Inflammatory macrophage treated with lipopolysaccharide for 1 hour (primary cell): ENCODE measurements at regions not wholly inside any gene's neighbourhood (a gene's known extent, or its start where the extent isn't known, plus 50 kb on each side); places are given as distances from the start of the nearest gene placed in this dataset.
"Not testable (repeated sequence)": the region's sequence is repeated elsewhere in the genome, so short reads cannot be mapped to it uniquely, and the experiment has no call there.

Experiments used
- DNase-seq, 2 donors: peaks; one replicate each; pipeline ENCODE4 v3.0.0-alpha.2; 2020 to 2022

- DNase-seq, result no peak
Measured at GRCh38 chr13:79966493-79966895, 374.4 kb downstream of the SPRY2 start.

GRCh38 chr13:79966059-79966458, 374.9 kb downstream of the SPRY2 start:
- DNase-seq, result peak; percentile 19 to 21

GRCh38 chr13:79946556-79946955, 394.4 kb downstream of the SPRY2 start:
- DNase-seq, result no peak

- DNase-seq, result peak; percentile 31 to 35
Measured at GRCh38 chr13:79943346-79944023, 397.4 kb downstream of the SPRY2 start.

GRCh38 chr13:79941752-79942151, 399.2 kb downstream of the SPRY2 start:
- DNase-seq, result no peak

GRCh38 chr13:79939689-79940088, 401.2 kb downstream of the SPRY2 start:
- DNase-seq, result no peak

GRCh38 chr13:79937771-79938216, 403.1 kb downstream of the SPRY2 start:
- no peak for DNase-seq

- DNase-seq, result no peak
Measured at GRCh38 chr13:79937311-79937710, 403.6 kb downstream of the SPRY2 start.

GRCh38 chr13:79936368-79937136, 404.4 kb downstream of the SPRY2 start:
- no peak for DNase-seq

- no peak for DNase-seq
Measured at GRCh38 chr13:79935121-79935520, 405.8 kb downstream of the SPRY2 start.

- no peak for DNase-seq
Measured at GRCh38 chr13:79933389-79933788, 407.5 kb downstream of the SPRY2 start.

- DNase-seq, result no peak
Measured at GRCh38 chr13:79932556-79932955, 408.4 kb downstream of the SPRY2 start.

GRCh38 chr13:79923973-79924556, 416.9 kb downstream of the SPRY2 start:
- not testable (repeated sequence) for DNase-seq

GRCh38 chr13:79919091-79919490, 421.8 kb downstream of the SPRY2 start:
- DNase-seq, result no peak

GRCh38 chr13:79918620-79919019, 422.3 kb downstream of the SPRY2 start:
- DNase-seq, result no peak

GRCh38 chr13:79917628-79918027, 423.3 kb downstream of the SPRY2 start:
- DNase-seq, result no peak

GRCh38 chr13:79915114-79915811, 425.7 kb downstream of the SPRY2 start:
- DNase-seq, result no peak

GRCh38 chr13:79913141-79913827, 427.6 kb downstream of the SPRY2 start:
- DNase-seq, result no peak

- no peak for DNase-seq
Measured at GRCh38 chr13:79912403-79912802, 428.5 kb downstream of the SPRY2 start.

- DNase-seq, result no peak
Measured at GRCh38 chr13:79910875-79911540, 429.9 kb downstream of the SPRY2 start.

GRCh38 chr13:79909644-79910043, 428.7 kb downstream of the NDFIP2 start:
- no peak for DNase-seq

- no peak for DNase-seq
Measured at GRCh38 chr13:79908381-79908780, 427.4 kb downstream of the NDFIP2 start.
